RCC 7860 (cell line): ENCODE measurements at regions not wholly inside any gene's neighbourhood (a gene's known extent, or its start where the extent isn't known, plus 50 kb on each side); places are given as distances from the start of the nearest gene placed in this dataset.
"Not testable (repeated sequence)": the region's sequence is repeated elsewhere in the genome, so short reads cannot be mapped to it uniquely, and the experiment has no call there.

Experiments
- DNase-seq: peaks from one replicate; pipeline ENCODE4 v3.0.0-alpha.2; 2015; ENCODE audit warnings: low spot score
- FAIRE-seq: peaks from 2 replicates; lab custom pipeline; 2012; peaks lifted over from hg19 to GRCh38; lab: Jason Lieb, UNC

GRCh38 chr20:6693808-6694198 lies 73.7 kb upstream of the BMP2 start:
- DNase-seq, FAIRE-seq: not testable (repeated sequence)

GRCh38 chr20:6693178-6693807 lies 74.2 kb upstream of the BMP2 start:
- FAIRE-seq: no peak
- DNase-seq: no peak

GRCh38 chr20:6692566-6693173 lies 74.8 kb upstream of the BMP2 start:
- no peak for DNase-seq

GRCh38 chr20:6691516-6691915 lies 76.0 kb upstream of the BMP2 start:
- no peak for FAIRE-seq
- DNase-seq: no peak

More at GRCh38 chr20:6692566-6693173, 74.8 kb upstream of the BMP2 start:
- FAIRE-seq: no peak

GRCh38 chr20:6689339-6689973 lies 78.0 kb upstream of the BMP2 start:
- DNase-seq (no peak), FAIRE-seq (no peak)

- FAIRE-seq: no peak
- DNase-seq: no peak
Observed at GRCh38 chr20:6686171-6686570, 81.3 kb upstream of the BMP2 start.

- DNase-seq: no peak
- FAIRE-seq: no peak
Observed at GRCh38 chr20:6685626-6686025, 81.9 kb upstream of the BMP2 start.

GRCh38 chr20:6685181-6685582 lies 82.3 kb upstream of the BMP2 start:
- peak; percentile 86 for DNase-seq
- peak; percentile 80 for FAIRE-seq

GRCh38 chr20:6683021-6683977 lies 84.2 kb upstream of the BMP2 start:
- FAIRE-seq (no peak), DNase-seq (no peak)

- FAIRE-seq (no peak), DNase-seq (no peak)
Observed at GRCh38 chr20:6680854-6681253, 86.6 kb upstream of the BMP2 start.

GRCh38 chr20:6680441-6680840 lies 87.0 kb upstream of the BMP2 start:
- DNase-seq (no peak), FAIRE-seq (no peak)

- no peak for FAIRE-seq
- no peak for DNase-seq
Observed at GRCh38 chr20:6679086-6679485, 88.4 kb upstream of the BMP2 start.

GRCh38 chr20:6678101-6678500 lies 89.4 kb upstream of the BMP2 start:
- FAIRE-seq (no peak), DNase-seq (no peak)

GRCh38 chr20:6674831-6675230 lies 92.7 kb upstream of the BMP2 start:
- no peak for FAIRE-seq
- DNase-seq: no peak

- no peak for FAIRE-seq
- DNase-seq: no peak
Observed at GRCh38 chr20:6673071-6673470, 94.4 kb upstream of the BMP2 start.

GRCh38 chr20:6671829-6672228 lies 95.7 kb upstream of the BMP2 start:
- FAIRE-seq (no peak), DNase-seq (no peak)

- FAIRE-seq (no peak), DNase-seq (no peak)
Observed at GRCh38 chr20:6668546-6668945, 98.9 kb upstream of the BMP2 start.

- peak; percentile 38 for DNase-seq
- no peak for FAIRE-seq
Observed at GRCh38 chr20:6665621-6666355, 101.7 kb upstream of the BMP2 start.

- DNase-seq: no peak
- FAIRE-seq: no peak
Observed at GRCh38 chr20:6665161-6665560, 102.3 kb upstream of the BMP2 start.

GRCh38 chr20:6664574-6664973 lies 102.9 kb upstream of the BMP2 start:
- DNase-seq (no peak), FAIRE-seq (no peak)
